ENCODE measurements at regions not wholly inside any gene's neighbourhood (a gene's known extent, or its start where the extent isn't known, plus 50 kb on each side); places are given as distances from the start of the nearest gene placed in this dataset.

GRCh38 chr4:31069151-31069550 lies 349.0 kb downstream of the PCDH7 start:
- no peak for DNase-seq (ENCODE audit: low read depth)
- Histone ChIP-seq H3K27me3 (ENCODE audit: control insufficient read depth, insufficient read depth, low read length) (no peaks in the 10 kb centered on the region), H3K4me3 (ENCODE audit: low read depth, low read length) (no peak overlapping the region), H3K36me3 (ENCODE audit: control insufficient read depth, insufficient read depth, low read length) (no peaks in the 10 kb centered on the region)
- no peak for TF ChIP-seq CTCF (IDR thresholded peaks at IDR 0.05; ENCODE audit: insufficient read depth, low read length, poor library complexity, severe bottlenecking)

GRCh38 chr4:31071508-31072486 lies 351.6 kb downstream of the PCDH7 start:
- no peaks in the 10 kb centered on the region for H3K27me3 ChIP-seq (ENCODE audit: control insufficient read depth, insufficient read depth, low read length)
- no peak for TF ChIP-seq CTCF (IDR thresholded peaks at IDR 0.05; ENCODE audit: insufficient read depth, low read length, poor library complexity, severe bottlenecking)
- no peak for DNase-seq (ENCODE audit: low read depth)

GRCh38 chr4:31075969-31076368 lies 355.8 kb downstream of the PCDH7 start:
- H3K36me3 ChIP-seq (ENCODE audit: control insufficient read depth, insufficient read depth, low read length): no peaks in the 10 kb centered on the region
- no peaks in the 10 kb centered on the region for H3K27me3 ChIP-seq (ENCODE audit: control insufficient read depth, insufficient read depth, low read length)
- TF ChIP-seq CTCF (IDR thresholded peaks at IDR 0.05; ENCODE audit: insufficient read depth, low read length, poor library complexity, severe bottlenecking): no peak
- no peak overlapping the region for H3K4me3 ChIP-seq (ENCODE audit: low read depth, low read length)
- DNase-seq (ENCODE audit: low read depth): no peak

More at GRCh38 chr4:31071508-31072486, 351.6 kb downstream of the PCDH7 start:
- Histone ChIP-seq H3K4me3 (ENCODE audit: low read depth, low read length) (no peak overlapping the region), H3K36me3 (ENCODE audit: control insufficient read depth, insufficient read depth, low read length) (no peaks in the 10 kb centered on the region)

GRCh38 chr4:31078661-31079060 lies 358.5 kb downstream of the PCDH7 start:
- Histone ChIP-seq H3K27me3 (ENCODE audit: control insufficient read depth, insufficient read depth, low read length) (no peaks in the 10 kb centered on the region), H3K36me3 (ENCODE audit: control insufficient read depth, insufficient read depth, low read length) (no peaks in the 10 kb centered on the region), H3K4me3 (ENCODE audit: low read depth, low read length) (no peak overlapping the region)
- no peak for DNase-seq (ENCODE audit: low read depth)
- TF ChIP-seq CTCF (IDR thresholded peaks at IDR 0.05; ENCODE audit: insufficient read depth, low read length, poor library complexity, severe bottlenecking): no peak

- DNase-seq (ENCODE audit: low read depth): no peak
- no peak for TF ChIP-seq CTCF (IDR thresholded peaks at IDR 0.05; ENCODE audit: insufficient read depth, low read length, poor library complexity, severe bottlenecking)
- H3K36me3 ChIP-seq (ENCODE audit: control insufficient read depth, insufficient read depth, low read length): no peaks in the 10 kb centered on the region
- no peaks in the 10 kb centered on the region for H3K27me3 ChIP-seq (ENCODE audit: control insufficient read depth, insufficient read depth, low read length)
- H3K4me3 ChIP-seq (ENCODE audit: low read depth, low read length): no peak overlapping the region
Observed at GRCh38 chr4:31080887-31081286, 360.7 kb downstream of the PCDH7 start.

Data from kidney epithelial cell (primary cell).